ENCODE measurements at regions not wholly inside any gene's neighbourhood (a gene's known extent, or its start where the extent isn't known, plus 50 kb on each side); places are given as distances from the start of the nearest gene placed in this dataset.

GRCh38 chr18:10044054-10044453, 130.2 kb downstream of the VAPA start:
- TF ChIP-seq CTCF (conservative IDR thresholded peaks at IDR 0.05), result no peak
- no peak overlapping the region for H2BK20ac ChIP-seq (ENCODE audit: low read depth, low read length, poor library complexity, severe bottlenecking)
- no peak overlapping the region for H4K8ac ChIP-seq (replicated peaks; ENCODE audit: insufficient read length, low read depth, low read length)
- no peaks in the 10 kb centered on the region for H4K20me1 ChIP-seq (ENCODE audit: control insufficient read depth, insufficient read depth, insufficient read length)
- H3K4me3 Mint-ChIP-seq, result no peak overlapping the region
- no CpG with 5 or more reads among the region's 1 CpG for WGBS (ENCODE audit: extremely low coverage, insufficient read length, low lambda C conversion rate)
- H3K27me3 ChIP-seq (ENCODE audit: insufficient read depth, low read length), result no peaks in the 10 kb centered on the region
- H3K79me2 ChIP-seq (ENCODE audit: insufficient read depth, low read length), result no peaks in the 10 kb centered on the region
- peaks cover 19% of the 10 kb centered on the region in 2 experiments for H3K9me3 Mint-ChIP-seq
- no peak overlapping the region for H3K4ac ChIP-seq (ENCODE audit: low read depth, low read length)
- peaks cover 2% of the 10 kb centered on the region for H3K27me3 Mint-ChIP-seq (ENCODE audit: low read depth)
- H3K27ac ChIP-seq (ENCODE audit: insufficient read length, low read depth, low read length), result no peak overlapping the region
- no peak overlapping the region for H3K9ac ChIP-seq (ENCODE audit: extremely low read depth, insufficient read length, low read length)
- H3K4me1 Mint-ChIP-seq, result peaks cover 9 to 12% of the 10 kb centered on the region in 2 experiments
- no peak overlapping the region for H3K23ac ChIP-seq (ENCODE audit: insufficient read length, low read depth, low read length)
- H4K91ac ChIP-seq (ENCODE audit: insufficient read length, low read depth, low read length), result no peak overlapping the region
- H3K14ac ChIP-seq (ENCODE audit: insufficient read depth, low read length), result no peak overlapping the region
- H2BK12ac ChIP-seq (ENCODE audit: insufficient read length, low read depth, low read length), result no peak overlapping the region
- H2AFZ ChIP-seq (ENCODE audit: low read length), result no peak overlapping the region
- H3K27ac Mint-ChIP-seq, result no peak overlapping the region; a peak in 3 of 7 replicates
- no peak overlapping the region for H2BK5ac ChIP-seq (ENCODE audit: insufficient read length, low read length)
- no peaks in the 10 kb centered on the region for H3K4me1 ChIP-seq (ENCODE audit: insufficient read depth, low read length)
- no peak overlapping the region for H2BK120ac ChIP-seq (ENCODE audit: low read depth, low read length, poor library complexity, severe bottlenecking)
- no peak overlapping the region for H2AK5ac ChIP-seq (ENCODE audit: insufficient read length, low read length)
- no peak overlapping the region for H3K4me2 ChIP-seq (ENCODE audit: insufficient read depth, insufficient read length, low read length)
- H3K18ac ChIP-seq (ENCODE audit: insufficient read length, low read depth, low read length), result no peak overlapping the region
- no peaks in the 10 kb centered on the region for H3K9me3 ChIP-seq (ENCODE audit: control insufficient read depth, low read depth, low read length)
- no peaks in the 10 kb centered on the region for H3K79me1 ChIP-seq (ENCODE audit: insufficient read depth, low read depth, low read length, poor library complexity, severe bottlenecking)
- no peak overlapping the region for H3K56ac ChIP-seq (ENCODE audit: insufficient read length, low read depth, low read length)
- H3K23me2 ChIP-seq (ENCODE audit: insufficient read length, low read depth, low read length, poor library complexity, severe bottlenecking), result no peaks in the 10 kb centered on the region
- no peak overlapping the region for H2BK15ac ChIP-seq (ENCODE audit: low read depth, low read length)
- no peak for DNase-seq
- peaks cover 6 to 12% (median 9%) of the 10 kb centered on the region in 3 experiments for H3K36me3 Mint-ChIP-seq (ENCODE audit: insufficient read depth in 1 of 3, low read depth in 3 of 3)
- H3T11ph ChIP-seq (ENCODE audit: low read length), result no peak overlapping the region
- no peak overlapping the region for H4K5ac ChIP-seq (ENCODE audit: insufficient read length, low read depth, low read length)

All from H9 (cell line).